Adipocyte (in vitro differentiated cells): ENCODE measurements at regions not wholly inside any gene's neighbourhood (a gene's known extent, or its start where the extent isn't known, plus 50 kb on each side); places are given as distances from the start of the nearest gene placed in this dataset.

Source experiments
- DNase-seq: peaks from one replicate; pipeline ENCODE4 v3.0.0-alpha.2; 2015; ENCODE audit warnings: low read depth
- H3K27me3 ChIP-seq: replicated peaks from 2 replicates; pipeline ENCODE4 v1.7.0; 2013; ENCODE audit warnings: mild to moderate bottlenecking, low read length, moderate library complexity; ENCODE audit not compliant: control insufficient read depth, insufficient read depth
- H3K36me3 ChIP-seq: 2 replicates; pipeline ENCODE4 v1.7.0; 2013; ENCODE audit warnings: low read length, mild to moderate bottlenecking, moderate library complexity; ENCODE audit not compliant: control insufficient read depth, insufficient read depth, severe bottlenecking
- H3K4me1 ChIP-seq: 2 replicates; pipeline ENCODE4 v1.7.0; 2013; ENCODE audit warnings: mild to moderate bottlenecking, low read length, moderate library complexity; ENCODE audit not compliant: control insufficient read depth, insufficient read depth
- H3K4me3 ChIP-seq: 2 replicates; pipeline ENCODE4 v1.7.0; 2013; ENCODE audit warnings: mild to moderate bottlenecking, low read length, moderate library complexity
- H3K9ac ChIP-seq: 2 replicates; pipeline ENCODE4 v1.7.0; 2013; ENCODE audit warnings: mild to moderate bottlenecking, low read length, moderate library complexity
- H3K9me3 ChIP-seq: 2 replicates; pipeline ENCODE4 v1.7.0; 2013; ENCODE audit warnings: mild to moderate bottlenecking, low read length, moderate library complexity; ENCODE audit not compliant: control insufficient read depth

- no peaks in the 10 kb centered on the region for H3K36me3 ChIP-seq
- H3K4me1 ChIP-seq = no peaks in the 10 kb centered on the region
- H3K4me3 ChIP-seq = no peak overlapping the region
- DNase-seq = no peak
- peaks cover 37% of the 10 kb centered on the region for H3K27me3 ChIP-seq
- no peak overlapping the region for H3K9ac ChIP-seq
- no peaks in the 10 kb centered on the region for H3K9me3 ChIP-seq
Measured at GRCh38 chr17:34141590-34141989, 113.5 kb upstream of the CCL2 start.

- H3K4me1 ChIP-seq = no peaks in the 10 kb centered on the region
- no peaks in the 10 kb centered on the region for H3K36me3 ChIP-seq
- no peak for DNase-seq
- peaks cover 44% of the 10 kb centered on the region for H3K27me3 ChIP-seq
- no peak overlapping the region for H3K4me3 ChIP-seq
- H3K9me3 ChIP-seq = no peaks in the 10 kb centered on the region
- H3K9ac ChIP-seq = no peak overlapping the region
Measured at GRCh38 chr17:34143430-34143829, 111.7 kb upstream of the CCL2 start.

GRCh38 chr17:34146440-34147043 lies 108.5 kb upstream of the CCL2 start:
- Histone ChIP-seq H3K9me3 (no peaks in the 10 kb centered on the region), H3K36me3 (no peaks in the 10 kb centered on the region), H3K27me3 (peaks cover 42% of the 10 kb centered on the region), H3K4me1 (no peaks in the 10 kb centered on the region), H3K9ac (no peak overlapping the region), H3K4me3 (no peak overlapping the region)
- no peak for DNase-seq

- no peaks in the 10 kb centered on the region for H3K9me3 ChIP-seq
- H3K4me3 ChIP-seq = no peak overlapping the region
- no peaks in the 10 kb centered on the region for H3K4me1 ChIP-seq
- peaks cover 49% of the 10 kb centered on the region for H3K27me3 ChIP-seq
- DNase-seq = no peak
- H3K9ac ChIP-seq = no peak overlapping the region
- H3K36me3 ChIP-seq = no peaks in the 10 kb centered on the region
Measured at GRCh38 chr17:34151102-34151501, 104.0 kb upstream of the CCL2 start.

- Histone ChIP-seq H3K4me3 (no peak overlapping the region), H3K9ac (no peak overlapping the region), H3K4me1 (no peaks in the 10 kb centered on the region), H3K9me3 (peaks cover 5% of the 10 kb centered on the region), H3K36me3 (no peaks in the 10 kb centered on the region), H3K27me3 (peaks cover 49% of the 10 kb centered on the region)
- DNase-seq = no peak
Measured at GRCh38 chr17:34153991-34154390, 101.1 kb upstream of the CCL2 start.

GRCh38 chr17:34154961-34155730 lies 99.9 kb upstream of the CCL2 start:
- Histone ChIP-seq H3K4me1 (no peaks in the 10 kb centered on the region), H3K9ac (no peak overlapping the region), H3K27me3 (peaks cover 61% of the 10 kb centered on the region), H3K4me3 (no peak overlapping the region), H3K9me3 (peaks cover 5% of the 10 kb centered on the region), H3K36me3 (no peaks in the 10 kb centered on the region)
- no peak for DNase-seq

- H3K36me3 ChIP-seq = no peaks in the 10 kb centered on the region
- H3K27me3 ChIP-seq = peaks cover 69% of the 10 kb centered on the region
- DNase-seq = no peak
Measured at GRCh38 chr17:34155947-34156346, 99.1 kb upstream of the CCL2 start.

GRCh38 chr17:34156401-34156740 lies 98.7 kb upstream of the CCL2 start:
- no peaks in the 10 kb centered on the region for H3K36me3 ChIP-seq
- peaks cover 72% of the 10 kb centered on the region for H3K27me3 ChIP-seq
- H3K4me1 ChIP-seq = no peaks in the 10 kb centered on the region
- peaks cover 5% of the 10 kb centered on the region for H3K9me3 ChIP-seq
- H3K4me3 ChIP-seq = no peak overlapping the region
- DNase-seq = no peak
- H3K9ac ChIP-seq = no peak overlapping the region

More at GRCh38 chr17:34155947-34156346, 99.1 kb upstream of the CCL2 start:
- Histone ChIP-seq H3K4me3 (no peak overlapping the region), H3K9me3 (peaks cover 5% of the 10 kb centered on the region), H3K9ac (no peak overlapping the region), H3K4me1 (no peaks in the 10 kb centered on the region)

GRCh38 chr17:34156741-34157589 lies 98.1 kb upstream of the CCL2 start:
- peaks cover 78% of the 10 kb centered on the region for H3K27me3 ChIP-seq
- no peak overlapping the region for H3K4me3 ChIP-seq
- H3K36me3 ChIP-seq = no peaks in the 10 kb centered on the region
- H3K9me3 ChIP-seq = peaks cover 5% of the 10 kb centered on the region
- no peak for DNase-seq
- H3K4me1 ChIP-seq = no peaks in the 10 kb centered on the region
- no peak overlapping the region for H3K9ac ChIP-seq

GRCh38 chr17:34161690-34162089 lies 93.4 kb upstream of the CCL2 start:
- Histone ChIP-seq H3K9ac (no peak overlapping the region), H3K4me3 (no peak overlapping the region), H3K27me3 (peaks cover 76% of the 10 kb centered on the region), H3K9me3 (peaks cover 5% of the 10 kb centered on the region), H3K36me3 (no peaks in the 10 kb centered on the region), H3K4me1 (peaks cover 2% of the 10 kb centered on the region)
- no peak for DNase-seq

GRCh38 chr17:34163123-34163522 lies 92.0 kb upstream of the CCL2 start:
- Histone ChIP-seq H3K4me1 (peaks cover 2% of the 10 kb centered on the region), H3K9me3 (peaks cover 5% of the 10 kb centered on the region), H3K27me3 (peaks cover 68% of the 10 kb centered on the region), H3K4me3 (no peak overlapping the region), H3K36me3 (no peaks in the 10 kb centered on the region), H3K9ac (no peak overlapping the region)
- no peak for DNase-seq
